Right lobe of liver (tissue), 4 donors: ENCODE measurements at regions not wholly inside any gene's neighbourhood (a gene's known extent, or its start where the extent isn't known, plus 50 kb on each side); places are given as distances from the start of the nearest gene placed in this dataset.

Experiments used
- CTCF ChIP-seq, 4 donors: fragments of 200-600 bp in 3 of 4; fragments of 450-650 bp in 1 of 4; IDR thresholded peaks; one replicate each; pipeline versions ENCODE4 v1.5.1 to v1.8.0; 2016 to 2022; ENCODE audit warnings: antibody characterized with exemption in 4 of 4, mild to moderate bottlenecking in 2 of 4
- POLR2A ChIP-seq: fragments of 450-650 bp; IDR thresholded peaks from one replicate; pipeline ENCODE4 v1.6.1; 2017; ENCODE audit warnings: antibody characterized with exemption, mild to moderate bottlenecking
- donor health status: DM: no; HTN: no; CAD: no.
- donor health status: DM: no; HTN: no; CAD: no.
- donor health status: DM: no; HTN: yes; CAD: no.

GRCh38 chr3:5563537-5564277 is 376.2 kb downstream of the EDEM1 start:
- TF ChIP-seq CTCF (IDR thresholded peaks at IDR 0.05): no peak
- no peak for TF ChIP-seq POLR2A
